ENCODE measurements at regions not wholly inside any gene's neighbourhood (a gene's known extent, or its start where the extent isn't known, plus 50 kb on each side); places are given as distances from the start of the nearest gene placed in this dataset.
"Not testable (repeated sequence)": the region's sequence is repeated elsewhere in the genome, so short reads cannot be mapped to it uniquely, and the experiment has no call there.

- Mint-ChIP-seq H3K27ac (no peak overlapping the region), H3K27me3 (no peaks in the 10 kb centered on the region), H3K4me3 (no peak overlapping the region), H3K36me3 (ENCODE audit: low read depth) (no peaks in the 10 kb centered on the region), H3K4me1 (no peaks in the 10 kb centered on the region)
- DNase-seq (no peak), ATAC-seq (no peak)
- H3K9me3 ChIP-seq (ENCODE audit: control insufficient read depth, low read length, poor library complexity, severe bottlenecking) = no peaks in the 10 kb centered on the region
Observed at GRCh38 chr3:161682715-161683114, 186.1 kb downstream of the OTOL1 start.

GRCh38 chr3:161689584-161690298 is 193.1 kb downstream of the OTOL1 start:
- no peaks in the 10 kb centered on the region for H3K9me3 ChIP-seq (ENCODE audit: control insufficient read depth, low read length, poor library complexity, severe bottlenecking)
- H3K4me3 Mint-ChIP-seq = no peak overlapping the region
- H3K27ac Mint-ChIP-seq = no peak overlapping the region
- ATAC-seq = no peak
- H3K27me3 Mint-ChIP-seq = no peaks in the 10 kb centered on the region
- H3K36me3 Mint-ChIP-seq (ENCODE audit: low read depth) = no peaks in the 10 kb centered on the region
- DNase-seq = no peak
- no peaks in the 10 kb centered on the region for H3K4me1 Mint-ChIP-seq

GRCh38 chr3:161690299-161690620 is 193.7 kb downstream of the OTOL1 start:
- DNase-seq = no peak

GRCh38 chr3:161691677-161692076 is 195.1 kb downstream of the OTOL1 start:
- no peaks in the 10 kb centered on the region for H3K4me1 Mint-ChIP-seq

More at GRCh38 chr3:161690299-161690620, 193.7 kb downstream of the OTOL1 start:
- H3K27ac Mint-ChIP-seq = no peak overlapping the region
- H3K9me3 ChIP-seq (ENCODE audit: control insufficient read depth, low read length, poor library complexity, severe bottlenecking) = no peaks in the 10 kb centered on the region
- no peak for ATAC-seq
- H3K4me1 Mint-ChIP-seq = no peaks in the 10 kb centered on the region
- no peak overlapping the region for H3K4me3 Mint-ChIP-seq
- no peaks in the 10 kb centered on the region for H3K36me3 Mint-ChIP-seq (ENCODE audit: low read depth)
- no peaks in the 10 kb centered on the region for H3K27me3 Mint-ChIP-seq

DNA sequence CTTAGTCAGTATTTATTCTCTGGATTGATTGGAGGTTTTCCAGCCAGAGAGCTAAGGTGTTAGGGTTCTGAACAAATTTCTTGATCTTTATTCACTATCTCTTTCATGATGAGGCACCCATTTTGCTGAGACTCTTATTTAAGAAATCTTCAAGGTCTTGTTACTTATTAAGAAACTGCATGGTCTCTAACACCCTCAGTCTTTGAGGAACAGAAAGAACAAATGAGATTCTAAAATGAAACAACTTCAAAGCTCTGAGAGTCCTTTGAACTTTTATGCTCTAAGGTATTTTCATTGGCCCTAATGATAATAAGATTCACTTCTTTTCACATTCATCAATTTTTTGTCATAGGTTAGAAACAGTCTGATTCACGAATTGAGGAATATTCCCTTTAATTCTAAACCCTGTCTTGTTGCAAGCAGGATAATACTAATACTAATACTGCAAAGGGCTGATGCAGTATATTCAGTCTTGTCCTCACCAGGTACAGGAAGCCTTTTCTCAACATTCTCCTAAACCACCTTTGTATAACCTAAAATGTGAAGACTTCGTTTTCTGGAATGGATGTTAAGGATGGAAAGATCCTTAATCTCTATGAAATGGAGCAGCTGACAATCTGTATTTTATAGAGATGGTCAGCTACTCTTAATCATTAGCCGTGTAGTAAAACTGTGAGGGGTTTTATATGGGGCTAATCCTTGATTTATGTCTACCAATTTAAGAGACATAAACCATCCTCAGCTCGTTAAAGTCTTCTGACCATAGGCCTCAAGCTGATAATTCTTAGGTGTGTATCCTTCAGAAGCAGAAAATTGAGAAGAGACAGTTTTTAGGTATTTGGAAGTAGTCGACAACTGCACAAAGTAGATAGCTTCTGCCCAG is 198.3 kb downstream of the OTOL1 start:
- no peak for ATAC-seq
- Mint-ChIP-seq H3K4me3 (no peak overlapping the region), H3K36me3 (ENCODE audit: low read depth) (no peaks in the 10 kb centered on the region), H3K27ac (no peak overlapping the region), H3K27me3 (no peaks in the 10 kb centered on the region), H3K4me1 (no peaks in the 10 kb centered on the region)
- H3K9me3 ChIP-seq (ENCODE audit: control insufficient read depth, low read length, poor library complexity, severe bottlenecking) = no peaks in the 10 kb centered on the region
- DNase-seq = no peak

More at GRCh38 chr3:161691677-161692076, 195.1 kb downstream of the OTOL1 start:
- Mint-ChIP-seq H3K4me3 (no peak overlapping the region), H3K27me3 (no peaks in the 10 kb centered on the region), H3K36me3 (ENCODE audit: low read depth) (no peaks in the 10 kb centered on the region), H3K27ac (no peak overlapping the region)
- DNase-seq = no peak
- ATAC-seq = no peak
- H3K9me3 ChIP-seq (ENCODE audit: control insufficient read depth, low read length, poor library complexity, severe bottlenecking) = no peaks in the 10 kb centered on the region

DNA sequence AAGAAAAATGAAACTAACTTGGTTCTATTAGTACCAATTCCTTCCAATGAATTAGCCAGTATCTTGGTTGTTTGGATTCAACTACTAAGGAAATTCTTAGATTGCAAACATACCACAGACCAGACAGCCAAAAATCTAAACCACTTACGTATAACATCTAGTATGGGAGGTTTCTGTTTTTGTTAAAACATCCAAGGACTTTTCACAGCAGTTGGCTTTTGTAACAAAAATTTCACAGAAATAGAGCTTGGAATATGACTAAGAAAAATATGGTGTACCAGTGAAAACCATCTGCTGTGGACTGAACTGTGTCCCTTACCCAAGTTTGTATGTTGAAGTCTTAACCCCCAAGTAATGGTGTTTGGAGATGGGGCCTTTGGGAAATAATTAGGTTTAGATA is 199.2 kb downstream of the OTOL1 start:
- H3K27ac Mint-ChIP-seq = no peak overlapping the region
- H3K4me3 Mint-ChIP-seq = no peak overlapping the region
- no peaks in the 10 kb centered on the region for H3K36me3 Mint-ChIP-seq (ENCODE audit: low read depth)
- DNase-seq = no peak
- no peaks in the 10 kb centered on the region for H3K4me1 Mint-ChIP-seq
- no peaks in the 10 kb centered on the region for H3K27me3 Mint-ChIP-seq
- no peak for ATAC-seq
- H3K9me3 ChIP-seq (ENCODE audit: control insufficient read depth, low read length, poor library complexity, severe bottlenecking) = no peaks in the 10 kb centered on the region

GRCh38 chr3:161700998-161701397 is 204.4 kb downstream of the OTOL1 start:
- Mint-ChIP-seq H3K27ac (no peak overlapping the region), H3K36me3 (ENCODE audit: low read depth) (no peaks in the 10 kb centered on the region), H3K4me1 (no peaks in the 10 kb centered on the region), H3K4me3 (no peak overlapping the region), H3K27me3 (no peaks in the 10 kb centered on the region)
- no peaks in the 10 kb centered on the region for H3K9me3 ChIP-seq (ENCODE audit: control insufficient read depth, low read length, poor library complexity, severe bottlenecking)
- DNase-seq = no peak
- no peak for ATAC-seq

DNA sequence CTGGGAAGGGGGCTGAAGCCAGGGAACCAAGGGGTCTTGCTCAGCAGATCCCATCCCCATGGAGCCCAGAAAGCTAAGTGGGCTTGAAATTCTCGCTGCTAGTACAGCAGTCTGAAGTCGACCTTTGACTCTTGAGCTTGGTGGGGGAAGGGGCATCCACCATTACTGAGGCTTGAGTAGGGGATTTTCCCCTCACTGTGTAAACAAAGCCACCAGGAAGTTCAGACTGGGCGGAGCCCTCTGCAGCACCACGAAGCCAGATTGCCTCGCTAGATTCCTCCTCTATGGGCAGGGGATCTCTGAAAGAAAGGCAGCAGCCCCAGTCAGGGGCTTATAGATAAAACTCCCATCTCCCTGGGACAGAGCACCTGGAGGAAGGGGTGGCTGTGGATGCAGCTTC is 210.6 kb downstream of the OTOL1 start:
- not testable (repeated sequence) for H3K27ac Mint-ChIP-seq; H3K9me3 ChIP-seq (ENCODE audit: control insufficient read depth, low read length, poor library complexity, severe bottlenecking); DNase-seq; H3K4me1 Mint-ChIP-seq; ATAC-seq; H3K4me3 Mint-ChIP-seq; H3K36me3 Mint-ChIP-seq (ENCODE audit: low read depth); H3K27me3 Mint-ChIP-seq

DNA sequence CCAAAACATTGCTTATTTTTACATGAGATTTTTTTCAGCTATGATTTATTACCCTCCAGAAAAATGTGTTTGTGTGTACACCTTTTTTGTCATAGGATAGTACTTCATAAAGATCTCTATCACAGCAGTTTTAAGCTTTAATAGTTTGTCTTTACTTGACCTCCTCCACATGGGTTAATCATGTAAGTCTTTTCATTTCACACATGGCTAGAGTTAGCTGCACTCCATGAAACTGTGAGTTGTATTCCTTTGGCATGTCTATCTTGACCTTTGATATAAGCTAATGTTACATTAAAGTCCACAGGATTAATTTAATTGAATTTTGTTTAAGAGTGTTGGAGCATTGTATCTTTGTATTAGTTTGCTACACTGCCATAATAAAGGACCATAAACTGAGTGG is 217.1 kb downstream of the OTOL1 start:
- ATAC-seq (no peak), DNase-seq (no peak)
- Mint-ChIP-seq H3K36me3 (ENCODE audit: low read depth) (no peaks in the 10 kb centered on the region), H3K27ac (no peak overlapping the region), H3K4me3 (no peak overlapping the region), H3K4me1 (no peaks in the 10 kb centered on the region), H3K27me3 (no peaks in the 10 kb centered on the region)
- H3K9me3 ChIP-seq (ENCODE audit: control insufficient read depth, low read length, poor library complexity, severe bottlenecking) = no peaks in the 10 kb centered on the region

- H3K9me3 ChIP-seq (ENCODE audit: control insufficient read depth, low read length, poor library complexity, severe bottlenecking) = no peaks in the 10 kb centered on the region
- DNase-seq (no peak), ATAC-seq (no peak)
- Mint-ChIP-seq H3K36me3 (ENCODE audit: low read depth) (no peaks in the 10 kb centered on the region), H3K4me3 (no peak overlapping the region), H3K27me3 (no peaks in the 10 kb centered on the region), H3K4me1 (no peaks in the 10 kb centered on the region), H3K27ac (no peak overlapping the region)
Observed at GRCh38 chr3:161731968-161732367, 235.4 kb downstream of the OTOL1 start.

DNA sequence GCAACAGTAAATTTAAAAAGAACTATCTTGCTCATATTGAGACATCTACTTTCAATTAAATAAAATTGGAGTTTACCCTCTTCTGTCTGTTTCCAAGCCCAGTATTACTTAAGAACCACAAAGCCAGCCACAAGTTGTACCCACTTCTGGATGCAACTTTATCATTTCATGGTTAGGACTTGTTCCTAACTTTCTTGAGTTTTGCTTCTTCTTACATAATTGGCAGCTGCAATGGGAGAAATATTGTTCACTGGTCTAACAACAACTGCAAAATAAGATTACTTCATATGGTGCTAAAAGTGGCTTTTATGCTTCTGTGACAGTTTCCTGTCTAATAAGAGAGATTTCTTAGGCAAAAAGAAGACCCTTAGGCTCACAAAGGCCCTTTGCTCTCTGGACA is 240.6 kb downstream of the OTOL1 start:
- DNase-seq (no peak), ATAC-seq (no peak)
- H3K27me3 Mint-ChIP-seq = no peaks in the 10 kb centered on the region
- no peaks in the 10 kb centered on the region for H3K36me3 Mint-ChIP-seq (ENCODE audit: low read depth)
- H3K9me3 ChIP-seq (ENCODE audit: control insufficient read depth, low read length, poor library complexity, severe bottlenecking) = no peaks in the 10 kb centered on the region
- H3K4me3 Mint-ChIP-seq = no peak overlapping the region
- H3K4me1 Mint-ChIP-seq = no peaks in the 10 kb centered on the region
- H3K27ac Mint-ChIP-seq = no peak overlapping the region

DNA sequence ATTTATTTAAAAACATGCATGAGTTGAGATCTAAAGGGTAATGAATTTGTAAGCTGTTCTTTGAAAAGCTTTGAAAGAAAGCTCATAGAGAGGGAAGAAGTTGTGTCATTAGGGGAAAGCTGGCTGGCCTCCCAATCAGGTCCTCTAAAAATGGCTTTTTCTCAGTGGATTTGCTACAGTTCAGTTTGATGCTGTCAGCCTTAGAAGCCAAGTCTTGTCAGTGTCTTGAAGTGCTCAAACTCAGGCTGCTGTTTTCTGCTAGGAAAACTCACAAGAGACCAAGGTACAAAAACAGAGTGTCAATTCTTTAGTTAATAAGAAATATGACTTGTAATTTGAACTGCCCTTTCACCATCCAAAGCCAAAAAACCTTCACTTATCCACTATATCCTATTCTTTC is 243.8 kb downstream of the OTOL1 start:
- Mint-ChIP-seq H3K4me1 (no peaks in the 10 kb centered on the region), H3K36me3 (ENCODE audit: low read depth) (no peaks in the 10 kb centered on the region), H3K4me3 (no peak overlapping the region), H3K27me3 (no peaks in the 10 kb centered on the region), H3K27ac (no peak overlapping the region)
- DNase-seq = no peak
- ATAC-seq = no peak
- no peaks in the 10 kb centered on the region for H3K9me3 ChIP-seq (ENCODE audit: control insufficient read depth, low read length, poor library complexity, severe bottlenecking)

DNA sequence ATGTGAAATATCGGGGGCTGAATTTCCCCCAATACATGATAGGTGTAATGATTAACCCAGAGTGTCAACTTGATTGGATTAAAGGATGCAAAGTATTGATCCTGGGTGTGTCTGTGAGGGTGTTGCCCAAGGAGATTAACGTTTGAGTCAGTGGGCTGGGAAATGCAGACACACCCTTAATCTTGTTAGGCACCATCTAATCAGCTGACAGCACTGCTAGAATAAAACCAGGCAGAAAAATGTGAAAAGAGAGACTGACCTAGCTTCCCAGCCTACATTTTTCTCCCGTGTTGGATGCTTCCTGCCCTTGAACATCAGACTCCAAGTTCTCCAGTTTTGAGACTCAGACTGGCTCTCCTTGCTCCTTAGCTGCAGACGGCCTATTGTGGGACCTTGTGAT is 247.8 kb downstream of the OTOL1 start:
- H3K9me3 ChIP-seq (ENCODE audit: control insufficient read depth, low read length, poor library complexity, severe bottlenecking) = no peaks in the 10 kb centered on the region
- H3K27ac Mint-ChIP-seq = no peak overlapping the region
- ATAC-seq = no peak
- no peak for DNase-seq
- no peaks in the 10 kb centered on the region for H3K36me3 Mint-ChIP-seq (ENCODE audit: low read depth)
- no peaks in the 10 kb centered on the region for H3K4me1 Mint-ChIP-seq
- H3K4me3 Mint-ChIP-seq = no peak overlapping the region
- H3K27me3 Mint-ChIP-seq = no peaks in the 10 kb centered on the region

DNA sequence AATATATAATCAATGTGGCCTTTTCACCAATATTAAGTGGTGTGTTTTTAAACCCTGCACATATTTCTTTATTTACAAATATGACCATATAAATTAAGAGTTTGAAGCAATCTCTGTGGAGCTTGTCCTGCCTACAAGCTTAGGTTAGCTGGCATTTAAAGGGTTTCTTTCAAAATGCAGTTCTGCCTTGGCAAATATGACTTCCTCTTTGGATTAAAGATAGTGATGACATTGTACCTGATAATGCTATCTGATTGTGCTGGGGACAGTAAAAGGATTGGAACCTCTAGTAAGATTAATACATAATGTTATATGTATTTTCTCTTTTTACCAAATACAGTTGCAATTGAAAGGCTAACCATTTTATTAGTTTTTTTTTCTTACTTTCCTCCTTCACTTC is 249.1 kb downstream of the OTOL1 start:
- H3K36me3 Mint-ChIP-seq (ENCODE audit: low read depth) = no peaks in the 10 kb centered on the region

More for the DNA sequence above, 249.1 kb downstream of the OTOL1 start:
- DNase-seq = no peak
- Mint-ChIP-seq H3K27ac (no peak overlapping the region), H3K27me3 (no peaks in the 10 kb centered on the region), H3K4me3 (no peak overlapping the region), H3K4me1 (no peaks in the 10 kb centered on the region)
- ATAC-seq = no peak
- no peaks in the 10 kb centered on the region for H3K9me3 ChIP-seq (ENCODE audit: control insufficient read depth, low read length, poor library complexity, severe bottlenecking)
